Neural crest cell (in vitro differentiated cells): ENCODE measurements at regions not wholly inside any gene's neighbourhood (a gene's known extent, or its start where the extent isn't known, plus 50 kb on each side); places are given as distances from the start of the nearest gene placed in this dataset.

Experiments
- DNase-seq: peaks from one replicate; pipeline ENCODE4 v3.0.0; 2021; ENCODE audit warnings: low read depth, mixed read lengths, low spot score
- H3K27ac Mint-ChIP-seq: one replicate; pipeline ENCODE4 v1.8.0; 2021; ENCODE audit warnings: mild to moderate bottlenecking, mixed read lengths; ENCODE audit not compliant: unreplicated experiment
- H3K27me3 Mint-ChIP-seq: 2 replicates; pipeline ENCODE4 v1.8.0; 2021; ENCODE audit warnings: low read depth, mild to moderate bottlenecking, mixed read lengths
- H3K36me3 Mint-ChIP-seq: 2 replicates; pipeline ENCODE4 v1.8.0; 2021; ENCODE audit warnings: low read depth, mild to moderate bottlenecking, mixed read lengths
- H3K4me1 Mint-ChIP-seq: 2 replicates; pipeline ENCODE4 v1.8.0; 2021; ENCODE audit warnings: mixed read lengths
- H3K4me3 Mint-ChIP-seq: one replicate; pipeline ENCODE4 v1.8.0; 2021; ENCODE audit warnings: mild to moderate bottlenecking, mixed read lengths
- H3K9me3 Mint-ChIP-seq: 2 replicates; pipeline ENCODE4 v1.8.0; 2021; ENCODE audit warnings: mixed read lengths
- TF ChIP-seq, protein P1 (sequence below): fragments of 200-600 bp; sonication (generic); conservative IDR thresholded peaks from 2 replicates; pipeline ENCODE4 v1.5.0; 2021; ENCODE audit warnings: antibody characterized with exemption, mild to moderate bottlenecking

DNA sequence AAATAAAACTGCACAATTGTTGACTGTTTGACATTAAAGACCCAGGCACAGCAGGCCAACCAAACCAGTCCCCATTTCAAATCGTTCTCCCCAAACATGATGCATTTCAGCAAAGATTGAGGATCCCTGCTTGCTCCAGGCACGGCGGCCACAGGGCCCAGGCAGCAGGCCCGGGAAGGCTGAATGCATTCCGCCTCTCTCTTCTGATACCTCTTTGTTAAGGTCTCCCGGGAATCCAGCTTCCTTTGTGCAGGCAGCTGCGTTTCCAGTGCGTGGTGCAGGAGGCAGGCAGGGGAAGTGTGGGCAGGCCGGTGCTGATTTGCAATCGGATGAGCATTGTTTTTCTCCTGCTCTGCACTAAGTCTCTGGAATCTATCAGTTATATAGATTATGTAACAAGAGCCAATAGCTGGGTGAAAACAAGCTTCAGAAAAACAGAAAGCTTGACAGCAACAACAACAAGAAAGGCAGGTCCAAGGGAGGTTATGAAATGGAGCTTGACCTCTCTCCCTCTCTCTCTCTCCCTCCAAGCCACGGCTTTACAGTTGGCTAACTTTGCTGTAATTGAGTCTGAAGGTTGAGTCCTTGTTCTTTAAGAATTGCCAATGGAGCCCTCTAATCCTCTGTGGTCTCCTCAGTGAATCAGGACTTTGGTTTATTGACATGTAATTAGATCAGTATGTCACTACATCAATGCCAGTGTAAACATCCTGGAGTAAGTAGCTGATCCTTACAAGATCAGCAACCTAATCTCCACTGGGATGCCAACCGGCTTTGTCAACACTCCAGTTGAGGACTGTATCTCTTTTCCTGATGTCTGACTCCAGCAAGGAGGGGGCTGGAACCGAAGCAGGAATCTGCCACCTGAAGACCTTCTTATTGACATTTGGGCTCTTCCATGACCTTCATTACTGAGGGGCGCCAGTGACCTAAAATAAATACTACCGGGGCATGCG is 338.0 kb downstream of the TEX29 start:
- Mint-ChIP-seq H3K27ac (peak overlapping the region; percentile 99), H3K36me3 (no peaks in the 10 kb centered on the region), H3K9me3 (no peaks in the 10 kb centered on the region), H3K27me3 (peaks cover 3% of the 10 kb centered on the region), H3K4me1 (peaks cover 30% of the 10 kb centered on the region), H3K4me3 (peak overlapping the region; percentile 71)
- TF ChIP-seq, protein P1, sequence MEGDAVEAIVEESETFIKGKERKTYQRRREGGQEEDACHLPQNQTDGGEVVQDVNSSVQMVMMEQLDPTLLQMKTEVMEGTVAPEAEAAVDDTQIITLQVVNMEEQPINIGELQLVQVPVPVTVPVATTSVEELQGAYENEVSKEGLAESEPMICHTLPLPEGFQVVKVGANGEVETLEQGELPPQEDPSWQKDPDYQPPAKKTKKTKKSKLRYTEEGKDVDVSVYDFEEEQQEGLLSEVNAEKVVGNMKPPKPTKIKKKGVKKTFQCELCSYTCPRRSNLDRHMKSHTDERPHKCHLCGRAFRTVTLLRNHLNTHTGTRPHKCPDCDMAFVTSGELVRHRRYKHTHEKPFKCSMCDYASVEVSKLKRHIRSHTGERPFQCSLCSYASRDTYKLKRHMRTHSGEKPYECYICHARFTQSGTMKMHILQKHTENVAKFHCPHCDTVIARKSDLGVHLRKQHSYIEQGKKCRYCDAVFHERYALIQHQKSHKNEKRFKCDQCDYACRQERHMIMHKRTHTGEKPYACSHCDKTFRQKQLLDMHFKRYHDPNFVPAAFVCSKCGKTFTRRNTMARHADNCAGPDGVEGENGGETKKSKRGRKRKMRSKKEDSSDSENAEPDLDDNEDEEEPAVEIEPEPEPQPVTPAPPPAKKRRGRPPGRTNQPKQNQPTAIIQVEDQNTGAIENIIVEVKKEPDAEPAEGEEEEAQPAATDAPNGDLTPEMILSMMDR, result no peak
- peak; percentile 47 for DNase-seq

DNA sequence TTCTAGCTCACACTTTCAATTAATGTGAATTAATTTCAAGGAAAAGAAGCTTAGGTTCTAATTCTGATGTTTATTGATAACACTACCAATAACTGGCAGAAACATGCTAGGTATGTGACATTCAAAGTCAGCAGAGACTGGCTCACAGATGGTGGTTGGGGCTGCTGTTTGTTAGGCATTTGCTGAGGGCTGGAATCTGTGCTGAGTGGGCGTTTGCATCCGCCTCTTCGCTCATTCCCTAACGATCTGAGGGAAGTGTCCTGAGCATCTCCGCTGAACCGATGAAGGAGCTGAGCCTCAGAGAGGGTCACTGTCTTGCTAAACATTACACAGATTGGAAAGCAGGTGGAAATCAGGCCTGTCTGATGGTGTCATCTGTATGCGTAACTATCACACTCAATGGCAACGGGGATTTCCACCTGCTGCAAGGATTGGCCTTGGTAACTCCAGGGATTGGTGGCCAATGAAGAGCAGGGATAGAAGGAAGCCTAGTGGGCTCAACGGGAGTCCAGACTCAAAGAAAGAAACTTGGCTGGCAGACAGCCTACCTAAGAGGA is 338.9 kb downstream of the TEX29 start:
- DNase-seq, result no peak
- H3K9me3 Mint-ChIP-seq, result no peaks in the 10 kb centered on the region
- no peak overlapping the region for H3K4me3 Mint-ChIP-seq
- H3K27ac Mint-ChIP-seq, result peak overlapping the region; percentile 99
- TF ChIP-seq, protein P1, result no peak
- no peaks in the 10 kb centered on the region for H3K36me3 Mint-ChIP-seq
- H3K4me1 Mint-ChIP-seq, result peaks cover 34% of the 10 kb centered on the region
- H3K27me3 Mint-ChIP-seq, result no peaks in the 10 kb centered on the region

GRCh38 chr13:111659842-111660241 is 339.4 kb downstream of the TEX29 start:
- no peak overlapping the region for H3K4me3 Mint-ChIP-seq
- H3K36me3 Mint-ChIP-seq, result no peaks in the 10 kb centered on the region
- TF ChIP-seq, protein P1, result no peak
- H3K9me3 Mint-ChIP-seq, result no peaks in the 10 kb centered on the region
- no peak overlapping the region for H3K27ac Mint-ChIP-seq
- H3K27me3 Mint-ChIP-seq, result no peaks in the 10 kb centered on the region
- H3K4me1 Mint-ChIP-seq, result peaks cover 34% of the 10 kb centered on the region
- DNase-seq, result no peak

DNA sequence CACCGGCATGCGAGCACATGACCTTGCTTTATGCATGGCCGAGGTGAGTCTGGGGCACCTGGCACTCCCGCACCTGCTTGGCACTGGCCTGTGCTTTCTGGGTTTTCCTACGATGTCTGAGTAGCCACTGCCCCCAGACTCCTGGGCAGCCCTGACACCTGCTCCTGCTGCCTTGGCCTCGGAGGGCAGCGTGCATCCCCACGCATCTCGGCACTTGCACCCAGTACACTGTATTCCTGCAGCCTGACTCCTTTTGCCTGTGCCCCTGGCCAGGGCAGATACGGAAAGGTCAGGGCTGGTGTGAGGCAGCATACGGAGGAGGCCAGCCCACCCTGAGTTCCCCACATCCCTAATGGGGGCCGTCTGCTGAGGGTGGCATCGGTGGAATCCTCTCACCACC is 340.6 kb downstream of the TEX29 start:
- Mint-ChIP-seq H3K36me3 (no peaks in the 10 kb centered on the region), H3K27ac (no peak overlapping the region), H3K9me3 (no peaks in the 10 kb centered on the region), H3K4me3 (no peak overlapping the region), H3K4me1 (peaks cover 34% of the 10 kb centered on the region), H3K27me3 (no peaks in the 10 kb centered on the region)
- DNase-seq, result no peak
- TF ChIP-seq, protein P1, result no peak

GRCh38 chr13:111661776-111662175 is 341.3 kb downstream of the TEX29 start:
- TF ChIP-seq, protein P1, result no peak
- Mint-ChIP-seq H3K9me3 (no peaks in the 10 kb centered on the region), H3K4me3 (no peak overlapping the region)

More at GRCh38 chr13:111661776-111662175, 341.3 kb downstream of the TEX29 start:
- H3K4me1 Mint-ChIP-seq, result peaks cover 34% of the 10 kb centered on the region
- H3K36me3 Mint-ChIP-seq, result no peaks in the 10 kb centered on the region
- no peaks in the 10 kb centered on the region for H3K27me3 Mint-ChIP-seq
- no peak for DNase-seq
- peak overlapping the region; percentile 23 for H3K27ac Mint-ChIP-seq
